ENCODE measurements at regions not wholly inside any gene's neighbourhood (a gene's known extent, or its start where the extent isn't known, plus 50 kb on each side); places are given as distances from the start of the nearest gene placed in this dataset.

GRCh38 chr7:84277628-84278224 is 83.1 kb upstream of the SEMA3A start:
- DNase-seq, result no peak

GRCh38 chr7:84274029-84274638 is 79.5 kb upstream of the SEMA3A start:
- no peak for DNase-seq

- no peak for DNase-seq
These were observed 77.0 kb upstream of the SEMA3A start for GRCh38 chr7:84271543-84271942.

- no peak for DNase-seq
These were observed 69.8 kb upstream of the SEMA3A start for GRCh38 chr7:84264396-84264795.

GRCh38 chr7:84263106-84263505 is 68.5 kb upstream of the SEMA3A start:
- no peak for DNase-seq

GRCh38 chr7:84261509-84261908 is 66.9 kb upstream of the SEMA3A start:
- DNase-seq, result no peak

GRCh38 chr7:84258628-84259027 is 64.0 kb upstream of the SEMA3A start:
- no peak for DNase-seq

- no peak for DNase-seq
These were observed 62.0 kb upstream of the SEMA3A start for GRCh38 chr7:84256571-84256971.

GRCh38 chr7:84251277-84251781 is 56.7 kb upstream of the SEMA3A start:
- DNase-seq, result no peak

- no peak for DNase-seq
These were observed 55.9 kb upstream of the SEMA3A start for GRCh38 chr7:84250452-84250851.

GRCh38 chr7:84249656-84250055 is 55.1 kb upstream of the SEMA3A start:
- no peak for DNase-seq

- DNase-seq, result no peak
These were observed 54.3 kb upstream of the SEMA3A start for GRCh38 chr7:84248843-84249242.

GRCh38 chr7:84248267-84248666 is 53.7 kb upstream of the SEMA3A start:
- no peak for DNase-seq

- no peak for DNase-seq
These were observed 53.0 kb upstream of the SEMA3A start for GRCh38 chr7:84247591-84247990.

- DNase-seq, result no peak
These were observed 51.2 kb upstream of the SEMA3A start for GRCh38 chr7:84245835-84246234.
